Liver (tissue), 3 donors: ENCODE measurements at regions not wholly inside any gene's neighbourhood (a gene's known extent, or its start where the extent isn't known, plus 50 kb on each side); places are given as distances from the start of the nearest gene placed in this dataset.

Experiments
- CTCF ChIP-seq: fragments of 150-350 bp; IDR thresholded peaks from 2 replicates; pipeline ENCODE4 v1.5.1; 2017; ENCODE audit warnings: improper control_type of control experiment, low read depth, low read length; ENCODE audit not compliant: missing input control
- EGR1 ChIP-seq, 2 donors: IDR thresholded peaks; 2 replicates each; pipeline ENCODE4 v1.6.1; 2016 to 2018; ENCODE audit warnings: antibody characterized with exemption in 2 of 2, low read depth in 2 of 2
- RAD21 ChIP-seq, 2 donors: IDR thresholded peaks; 2 replicates each; pipeline ENCODE4 v1.6.1; 2016; ENCODE audit warnings: antibody characterized with exemption in 2 of 2, mild to moderate bottlenecking in 2 of 2
- REST ChIP-seq: IDR thresholded peaks from 2 replicates; pipeline ENCODE4 v1.6.1; 2016; ENCODE audit warnings: antibody characterized with exemption, mild to moderate bottlenecking
- ZBTB33 ChIP-seq: IDR thresholded peaks from 2 replicates; pipeline ENCODE4 v1.6.1; 2016; ENCODE audit warnings: antibody characterized with exemption
- donor health status: healthy.
- donor health status: healthy.

- TF ChIP-seq REST (no peak), EGR1 (IDR thresholded peaks at IDR 0.05; ENCODE audit: low read depth in 2 of 2) (no peak), CTCF (no peak), ZBTB33 (no peak), RAD21 (IDR thresholded peaks at IDR 0.05) (no peak)
Measured at GRCh38 chr5:5804478-5805233, 382.2 kb downstream of the ICE1 start.
